GM23338 (cell line): ENCODE measurements at regions not wholly inside any gene's neighbourhood (a gene's known extent, or its start where the extent isn't known, plus 50 kb on each side); places are given as distances from the start of the nearest gene placed in this dataset.

Experiments
- ATAC-seq: fragments of 200-7000 bp; cut with Tn5 transposase; 3 replicates; pipeline ENCODE4 v1.9.1; 2020
- DNase-seq: peaks from one replicate; pipeline ENCODE4 v3.0.0-alpha.2; 2015; ENCODE audit warnings: low spot score
- H2AFZ ChIP-seq: fragments of 200-600 bp; sonication (generic); 2 replicates; pipeline ENCODE4 v1.8.0; 2016; ENCODE audit warnings: antibody characterized with exemption, mild to moderate bottlenecking, moderate library complexity
- H3F3A ChIP-seq: fragments of 200-600 bp; sonication (generic); replicated peaks from 2 replicates; pipeline ENCODE4 v1.8.0; 2017; ENCODE audit warnings: antibody characterized with exemption, mixed run types, low read depth
- H3K27ac ChIP-seq: fragments of 200-600 bp; sonication (generic); 2 replicates; pipeline ENCODE4 v1.6.1; 2016; ENCODE audit warnings: low read depth
- H3K27me3 ChIP-seq: fragments of 200-600 bp; sonication (generic); 2 replicates; pipeline ENCODE4 v1.8.0; 2016; ENCODE audit warnings: mild to moderate bottlenecking, mixed run types, moderate library complexity; ENCODE audit not compliant: insufficient read depth
- H3K36me3 ChIP-seq: fragments of 200-600 bp; sonication (generic); 2 replicates; pipeline ENCODE4 v1.8.0; 2016; ENCODE audit warnings: mild to moderate bottlenecking; ENCODE audit not compliant: insufficient read depth
- H3K4me1 ChIP-seq: fragments of 200-600 bp; sonication (generic); 2 replicates; pipeline ENCODE4 v1.8.0; 2016; ENCODE audit warnings: mild to moderate bottlenecking, moderate library complexity; ENCODE audit not compliant: insufficient read depth
- H3K4me2 ChIP-seq: fragments of 200-600 bp; sonication (generic); 2 replicates; pipeline ENCODE4 v1.7.1; 2017; ENCODE audit warnings: mixed run types
- H3K4me3 ChIP-seq: fragments of 200-600 bp; sonication (generic); 2 replicates; pipeline ENCODE4 v1.6.1; 2016; ENCODE audit warnings: mixed run types
- H3K79me2 ChIP-seq: fragments of 200-600 bp; sonication (generic); replicated peaks from 2 replicates; pipeline ENCODE4 v1.8.0; 2017; ENCODE audit warnings: mild to moderate bottlenecking; ENCODE audit not compliant: insufficient read depth
- H3K9me2 ChIP-seq: fragments of 200-600 bp; sonication (generic); 2 replicates; pipeline ENCODE4 v1.8.0; 2017; ENCODE audit not compliant: insufficient read depth
- H4K20me1 ChIP-seq: fragments of 200-600 bp; sonication (generic); replicated peaks from 2 replicates; pipeline ENCODE4 v1.8.0; 2017; ENCODE audit warnings: mild to moderate bottlenecking; ENCODE audit not compliant: insufficient read depth
- H3K27ac Mint-ChIP-seq: 2 replicates; pipeline ENCODE4 v1.8.0; 2020; ENCODE audit warnings: inconsistent platforms, mild to moderate bottlenecking, moderate library complexity, mixed read lengths
- H3K27me3 Mint-ChIP-seq: 3 replicates; pipeline ENCODE4 v1.8.0; 2022; ENCODE audit warnings: low read depth, mild to moderate bottlenecking, moderate library complexity, mixed read lengths, inconsistent platforms; ENCODE audit not compliant: insufficient read depth, poor library complexity
- H3K36me3 Mint-ChIP-seq: 3 replicates; pipeline ENCODE4 v1.8.0; 2021; ENCODE audit warnings: low read depth, mild to moderate bottlenecking, inconsistent platforms, moderate library complexity, mixed read lengths
- H3K4me1 Mint-ChIP-seq: 3 replicates; pipeline ENCODE4 v1.8.0; 2020; ENCODE audit warnings: mild to moderate bottlenecking, inconsistent platforms, mixed read lengths
- H3K4me3 Mint-ChIP-seq: 3 replicates; pipeline ENCODE4 v1.8.0; 2021; ENCODE audit warnings: moderate library complexity, mild to moderate bottlenecking, inconsistent platforms, mixed read lengths
- H3K9me3 Mint-ChIP-seq: 3 replicates; pipeline ENCODE4 v1.8.0; 2020; ENCODE audit warnings: moderate library complexity, mild to moderate bottlenecking, inconsistent platforms, mixed read lengths
- CREB1 ChIP-seq: fragments of 250-450 bp; sonication (Bioruptor Pico); IDR thresholded peaks from 2 replicates; pipeline ENCODE4 v1.5.0; 2020; ENCODE audit warnings: low read depth, mild to moderate bottlenecking, moderate library complexity
- ETS1 ChIP-seq: IDR thresholded peaks from 2 replicates; pipeline ENCODE4 v1.6.1; 2016; ENCODE audit warnings: antibody characterized with exemption
- EZH2 ChIP-seq: fragments of 200-600 bp; sonication (generic); IDR thresholded peaks from one replicate; pipeline ENCODE4 v1.8.0; 2017; ENCODE audit warnings: antibody characterized with exemption, mild to moderate bottlenecking, low read depth; ENCODE audit not compliant: unreplicated experiment
- EZH2phosphoT487 ChIP-seq: fragments of 200-600 bp; sonication (generic); IDR thresholded peaks from one replicate; pipeline ENCODE4 v1.8.1; 2018; ENCODE audit warnings: antibody characterized with exemption; ENCODE audit not compliant: unreplicated experiment
- JUNB ChIP-seq: IDR thresholded peaks from one replicate; pipeline ENCODE4 v1.6.1; 2016; ENCODE audit warnings: antibody characterized with exemption; ENCODE audit not compliant: unreplicated experiment
- NANOG ChIP-seq: IDR thresholded peaks from 2 replicates; pipeline ENCODE4 v1.6.1; 2016; ENCODE audit warnings: antibody characterized with exemption, borderline replicate concordance
- POLR2AphosphoS5 ChIP-seq: IDR thresholded peaks from 2 replicates; pipeline ENCODE4 v1.6.1; 2016; ENCODE audit warnings: antibody characterized with exemption, low read depth
- STAT1 ChIP-seq: IDR thresholded peaks from one replicate; pipeline ENCODE4 v1.6.1; 2016; ENCODE audit warnings: antibody characterized with exemption; ENCODE audit not compliant: unreplicated experiment
- ZNF114 ChIP-seq: fragments of 250-450 bp; sonication (Bioruptor Pico); IDR thresholded peaks from 2 replicates; pipeline ENCODE4 v1.5.0; 2020; ENCODE audit warnings: mild to moderate bottlenecking, moderate library complexity
- ZNF331 ChIP-seq: fragments of 250-450 bp; sonication (Bioruptor Pico); IDR thresholded peaks from 2 replicates; pipeline ENCODE4 v1.5.0; 2020; ENCODE audit warnings: low read depth, mild to moderate bottlenecking, moderate library complexity
- TF ChIP-seq, protein P1 (sequence below), 2 experiments: fragments of 200-600 bp in 1 of 2; sonication (generic) in 1 of 2; conservative IDR thresholded peaks; 2 replicates each; pipeline versions ENCODE4 v1.5.1 to v1.6.1; 2016 to 2017; ENCODE audit warnings: antibody characterized with exemption in 2 of 2, low read depth in 2 of 2, mild to moderate bottlenecking in 2 of 2, moderate library complexity in 1 of 2
- TF ChIP-seq, protein P2 (sequence below): fragments of 250-450 bp; sonication (Bioruptor Pico); IDR thresholded peaks from 2 replicates; pipeline ENCODE4 v1.5.0; 2020; ENCODE audit warnings: mild to moderate bottlenecking, moderate library complexity

DNA sequence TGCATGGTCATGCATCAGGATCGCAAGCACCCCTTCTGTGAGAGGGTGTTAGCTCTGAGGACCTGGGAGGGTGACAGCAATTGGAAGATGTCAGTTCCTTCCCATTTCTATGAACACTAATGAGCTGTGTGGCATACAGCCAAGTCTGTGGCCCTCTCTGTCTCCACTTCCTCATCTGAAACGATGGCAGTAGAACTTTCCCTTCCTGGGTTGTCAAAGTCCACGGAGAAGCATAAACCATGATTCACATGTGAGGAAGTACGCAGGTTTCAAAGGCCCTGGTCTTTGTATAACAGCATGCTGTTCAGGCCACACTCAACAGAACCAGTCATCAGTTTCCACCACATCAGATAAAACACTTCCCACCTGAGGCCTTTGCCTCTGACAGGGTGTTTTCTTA is 167.4 kb upstream of the RAB6C start (continued):
- TF ChIP-seq, protein P1, sequence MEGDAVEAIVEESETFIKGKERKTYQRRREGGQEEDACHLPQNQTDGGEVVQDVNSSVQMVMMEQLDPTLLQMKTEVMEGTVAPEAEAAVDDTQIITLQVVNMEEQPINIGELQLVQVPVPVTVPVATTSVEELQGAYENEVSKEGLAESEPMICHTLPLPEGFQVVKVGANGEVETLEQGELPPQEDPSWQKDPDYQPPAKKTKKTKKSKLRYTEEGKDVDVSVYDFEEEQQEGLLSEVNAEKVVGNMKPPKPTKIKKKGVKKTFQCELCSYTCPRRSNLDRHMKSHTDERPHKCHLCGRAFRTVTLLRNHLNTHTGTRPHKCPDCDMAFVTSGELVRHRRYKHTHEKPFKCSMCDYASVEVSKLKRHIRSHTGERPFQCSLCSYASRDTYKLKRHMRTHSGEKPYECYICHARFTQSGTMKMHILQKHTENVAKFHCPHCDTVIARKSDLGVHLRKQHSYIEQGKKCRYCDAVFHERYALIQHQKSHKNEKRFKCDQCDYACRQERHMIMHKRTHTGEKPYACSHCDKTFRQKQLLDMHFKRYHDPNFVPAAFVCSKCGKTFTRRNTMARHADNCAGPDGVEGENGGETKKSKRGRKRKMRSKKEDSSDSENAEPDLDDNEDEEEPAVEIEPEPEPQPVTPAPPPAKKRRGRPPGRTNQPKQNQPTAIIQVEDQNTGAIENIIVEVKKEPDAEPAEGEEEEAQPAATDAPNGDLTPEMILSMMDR (conservative IDR thresholded peaks at IDR 0.05; ENCODE audit: low read depth in 2 of 2) = no peak

GRCh38 chr2:129812654-129813053 is 166.8 kb upstream of the RAB6C start:
- Histone ChIP-seq H3K9me2 (no peaks in the 10 kb centered on the region), H3F3A (no peaks in the 10 kb centered on the region), H3K27me3 (no peaks in the 10 kb centered on the region), H4K20me1 (no peaks in the 10 kb centered on the region), H3K79me2 (no peaks in the 10 kb centered on the region), H3K4me3 (no peak overlapping the region), H3K4me1 (no peaks in the 10 kb centered on the region), H2AFZ (no peak overlapping the region), H3K4me2 (no peak overlapping the region), H3K36me3 (no peaks in the 10 kb centered on the region; the same call in 1 of the 2 replicates), H3K27ac (no peak overlapping the region)
- Mint-ChIP-seq H3K27me3 (peaks cover 6% of the 10 kb centered on the region), H3K27ac (no peak overlapping the region), H3K36me3 (peaks cover 27% of the 10 kb centered on the region), H3K4me3 (no peak overlapping the region), H3K9me3 (peaks cover 30% of the 10 kb centered on the region), H3K4me1 (peaks cover 3% of the 10 kb centered on the region)
- no peak for DNase-seq
- ATAC-seq = no peak
- TF ChIP-seq ZNF331 (CRISPR knock-in tag) = no peak
- TF ChIP-seq NANOG = no peak
- TF ChIP-seq ZNF114 = no peak
- TF ChIP-seq ETS1 = no peak
- TF ChIP-seq CREB1 = no peak
- no peak for TF ChIP-seq EZH2
- no peak for TF ChIP-seq STAT1
- TF ChIP-seq EZH2phosphoT487 = no peak
- TF ChIP-seq, protein P1 (conservative IDR thresholded peaks at IDR 0.05; ENCODE audit: low read depth in 2 of 2) = no peak
- TF ChIP-seq JUNB = no peak
- TF ChIP-seq, protein P2, sequence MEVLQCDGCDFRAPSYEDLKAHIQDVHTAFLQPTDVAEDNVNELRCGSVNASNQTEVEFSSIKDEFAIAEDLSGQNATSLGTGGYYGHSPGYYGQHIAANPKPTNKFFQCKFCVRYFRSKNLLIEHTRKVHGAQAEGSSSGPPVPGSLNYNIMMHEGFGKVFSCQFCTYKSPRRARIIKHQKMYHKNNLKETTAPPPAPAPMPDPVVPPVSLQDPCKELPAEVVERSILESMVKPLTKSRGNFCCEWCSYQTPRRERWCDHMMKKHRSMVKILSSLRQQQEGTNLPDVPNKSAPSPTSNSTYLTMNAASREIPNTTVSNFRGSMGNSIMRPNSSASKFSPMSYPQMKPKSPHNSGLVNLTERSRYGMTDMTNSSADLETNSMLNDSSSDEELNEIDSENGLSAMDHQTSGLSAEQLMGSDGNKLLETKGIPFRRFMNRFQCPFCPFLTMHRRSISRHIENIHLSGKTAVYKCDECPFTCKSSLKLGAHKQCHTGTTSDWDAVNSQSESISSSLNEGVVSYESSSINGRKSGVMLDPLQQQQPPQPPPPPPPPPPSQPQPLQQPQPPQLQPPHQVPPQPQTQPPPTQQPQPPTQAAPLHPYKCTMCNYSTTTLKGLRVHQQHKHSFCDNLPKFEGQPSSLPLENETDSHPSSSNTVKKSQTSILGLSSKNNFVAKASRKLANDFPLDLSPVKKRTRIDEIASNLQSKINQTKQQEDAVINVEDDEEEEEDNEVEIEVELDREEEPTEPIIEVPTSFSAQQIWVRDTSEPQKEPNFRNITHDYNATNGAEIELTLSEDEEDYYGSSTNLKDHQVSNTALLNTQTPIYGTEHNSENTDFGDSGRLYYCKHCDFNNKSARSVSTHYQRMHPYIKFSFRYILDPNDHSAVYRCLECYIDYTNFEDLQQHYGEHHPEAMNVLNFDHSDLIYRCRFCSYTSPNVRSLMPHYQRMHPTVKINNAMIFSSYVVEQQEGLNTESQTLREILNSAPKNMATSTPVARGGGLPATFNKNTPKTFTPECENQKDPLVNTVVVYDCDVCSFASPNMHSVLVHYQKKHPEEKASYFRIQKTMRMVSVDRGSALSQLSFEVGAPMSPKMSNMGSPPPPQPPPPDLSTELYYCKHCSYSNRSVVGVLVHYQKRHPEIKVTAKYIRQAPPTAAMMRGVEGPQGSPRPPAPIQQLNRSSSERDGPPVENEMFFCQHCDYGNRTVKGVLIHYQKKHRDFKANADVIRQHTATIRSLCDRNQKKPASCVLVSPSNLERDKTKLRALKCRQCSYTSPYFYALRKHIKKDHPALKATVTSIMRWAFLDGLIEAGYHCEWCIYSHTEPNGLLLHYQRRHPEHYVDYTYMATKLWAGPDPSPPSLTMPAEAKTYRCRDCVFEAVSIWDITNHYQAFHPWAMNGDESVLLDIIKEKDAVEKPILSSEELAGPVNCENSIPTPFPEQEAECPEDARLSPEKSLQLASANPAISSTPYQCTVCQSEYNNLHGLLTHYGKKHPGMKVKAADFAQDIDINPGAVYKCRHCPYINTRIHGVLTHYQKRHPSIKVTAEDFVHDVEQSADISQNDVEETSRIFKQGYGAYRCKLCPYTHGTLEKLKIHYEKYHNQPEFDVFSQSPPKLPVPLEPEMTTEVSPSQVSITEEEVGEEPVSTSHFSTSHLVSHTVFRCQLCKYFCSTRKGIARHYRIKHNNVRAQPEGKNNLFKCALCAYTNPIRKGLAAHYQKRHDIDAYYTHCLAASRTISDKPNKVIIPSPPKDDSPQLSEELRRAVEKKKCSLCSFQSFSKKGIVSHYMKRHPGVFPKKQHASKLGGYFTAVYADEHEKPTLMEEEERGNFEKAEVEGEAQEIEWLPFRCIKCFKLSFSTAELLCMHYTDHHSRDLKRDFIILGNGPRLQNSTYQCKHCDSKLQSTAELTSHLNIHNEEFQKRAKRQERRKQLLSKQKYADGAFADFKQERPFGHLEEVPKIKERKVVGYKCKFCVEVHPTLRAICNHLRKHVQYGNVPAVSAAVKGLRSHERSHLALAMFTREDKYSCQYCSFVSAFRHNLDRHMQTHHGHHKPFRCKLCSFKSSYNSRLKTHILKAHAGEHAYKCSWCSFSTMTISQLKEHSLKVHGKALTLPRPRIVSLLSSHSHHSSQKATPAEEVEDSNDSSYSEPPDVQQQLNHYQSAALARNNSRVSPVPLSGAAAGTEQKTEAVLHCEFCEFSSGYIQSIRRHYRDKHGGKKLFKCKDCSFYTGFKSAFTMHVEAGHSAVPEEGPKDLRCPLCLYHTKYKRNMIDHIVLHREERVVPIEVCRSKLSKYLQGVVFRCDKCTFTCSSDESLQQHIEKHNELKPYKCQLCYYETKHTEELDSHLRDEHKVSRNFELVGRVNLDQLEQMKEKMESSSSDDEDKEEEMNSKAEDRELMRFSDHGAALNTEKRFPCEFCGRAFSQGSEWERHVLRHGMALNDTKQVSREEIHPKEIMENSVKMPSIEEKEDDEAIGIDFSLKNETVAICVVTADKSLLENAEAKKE (CRISPR knock-in tag) = no peak
- TF ChIP-seq POLR2AphosphoS5 = no peak
